Loucy (cell line): ENCODE measurements at regions not wholly inside any gene's neighbourhood (a gene's known extent, or its start where the extent isn't known, plus 50 kb on each side); places are given as distances from the start of the nearest gene placed in this dataset.
A peak's percentile ranks its signal among the peaks of the same experiment; 100 is the strongest.

Source experiments
- H2AFZ ChIP-seq: fragments of 200-600 bp; sonication (generic); 2 replicates; pipeline ENCODE4 v1.6.0; 2016; ENCODE audit warnings: antibody characterized with exemption, mild to moderate bottlenecking, low read length, moderate library complexity
- H3F3A ChIP-seq: fragments of 200-600 bp; 2 replicates; pipeline ENCODE4 v1.6.0; 2016; ENCODE audit warnings: antibody characterized with exemption, low read depth, mild to moderate bottlenecking
- H3K27me3 ChIP-seq: fragments of 200-600 bp; sonication (generic); 2 replicates; pipeline ENCODE4 v1.6.1; 2014; ENCODE audit warnings: low read length, mild to moderate bottlenecking; ENCODE audit not compliant: insufficient read depth, poor library complexity, severe bottlenecking
- H3K36me3 ChIP-seq: fragments of 200-600 bp; sonication (generic); 2 replicates; pipeline ENCODE4 v1.6.1; 2016; ENCODE audit warnings: low read length; ENCODE audit not compliant: insufficient read depth
- H3K4me1 ChIP-seq: fragments of 200-600 bp; sonication (generic); 2 replicates; pipeline ENCODE4 v1.5.1; 2014; ENCODE audit warnings: low read length, mild to moderate bottlenecking; ENCODE audit not compliant: insufficient read depth, poor library complexity, severe bottlenecking
- H3K4me2 ChIP-seq: fragments of 200-600 bp; sonication (generic); 2 replicates; pipeline ENCODE4 v1.6.0; 2014; ENCODE audit warnings: antibody characterized with exemption, low read length, low read depth, mild to moderate bottlenecking; ENCODE audit not compliant: poor library complexity, severe bottlenecking
- H3K4me3 ChIP-seq: fragments of 200-600 bp; sonication (generic); 2 replicates; pipeline ENCODE4 v1.5.1; 2014; ENCODE audit warnings: low read length, mild to moderate bottlenecking, mixed read lengths; ENCODE audit not compliant: poor library complexity, severe bottlenecking
- H3K79me2 ChIP-seq: fragments of 200-600 bp; sonication (generic); 2 replicates; pipeline ENCODE4 v1.6.1; 2014; ENCODE audit warnings: low read length; ENCODE audit not compliant: insufficient read depth
- H3K9ac ChIP-seq: fragments of 200-600 bp; sonication (generic); 2 replicates; pipeline ENCODE4 v1.6.0; 2014; ENCODE audit warnings: mild to moderate bottlenecking, low read depth, low read length, moderate library complexity; ENCODE audit not compliant: poor library complexity, severe bottlenecking
- H3K9me2 ChIP-seq: fragments of 200-600 bp; sonication (generic); replicated peaks from 2 replicates; pipeline ENCODE4 v1.6.1; 2016; ENCODE audit warnings: low read depth, low read length, mixed read lengths
- H3K9me3 ChIP-seq: fragments of 200-600 bp; sonication (generic); 2 replicates; pipeline ENCODE4 v1.6.1; 2014; ENCODE audit warnings: mild to moderate bottlenecking, antibody characterized with exemption, low read length, low read depth; ENCODE audit not compliant: insufficient read depth
- H4K20me1 ChIP-seq: fragments of 200-600 bp; sonication (generic); 2 replicates; pipeline ENCODE4 v1.6.0; 2014; ENCODE audit warnings: antibody characterized with exemption, low read length, mild to moderate bottlenecking; ENCODE audit not compliant: insufficient read depth, poor library complexity, severe bottlenecking
- CTCF ChIP-seq: fragments of 200-600 bp; sonication (generic); conservative IDR thresholded peaks from 2 replicates; pipeline ENCODE4 v1.5.1; 2014; ENCODE audit warnings: mild to moderate bottlenecking, antibody characterized with exemption, low read length
- EZH2phosphoT487 ChIP-seq: fragments of 200-600 bp; IDR thresholded peaks from 2 replicates; pipeline ENCODE4 v1.6.1; 2018; ENCODE audit warnings: antibody characterized with exemption, mild to moderate bottlenecking, moderate library complexity, borderline replicate concordance

- H3K4me1 ChIP-seq: no peaks in the 10 kb centered on the region
- TF ChIP-seq CTCF (no peak), EZH2phosphoT487 (no peak)
- H3K9ac ChIP-seq: no peak overlapping the region
Observed at GRCh38 chr2:100722125-100722524, 97.8 kb upstream of the NPAS2 start.

GRCh38 chr2:100726866-100727265 lies 93.1 kb upstream of the NPAS2 start:
- no peak overlapping the region for H2AFZ ChIP-seq
- H3K9ac ChIP-seq: no peak overlapping the region
- H3K36me3 ChIP-seq: no peaks in the 10 kb centered on the region
- H3K27me3 ChIP-seq: no peaks in the 10 kb centered on the region
- no peaks in the 10 kb centered on the region for H4K20me1 ChIP-seq
- no peaks in the 10 kb centered on the region for H3K79me2 ChIP-seq
- no peak for TF ChIP-seq CTCF
- no peak for TF ChIP-seq EZH2phosphoT487
- H3K4me1 ChIP-seq: no peaks in the 10 kb centered on the region
- no peak overlapping the region for H3K4me3 ChIP-seq
- H3K9me2 ChIP-seq: no peaks in the 10 kb centered on the region
- H3F3A ChIP-seq: no peaks in the 10 kb centered on the region
- no peak overlapping the region for H3K4me2 ChIP-seq
- peaks cover 6% of the 10 kb centered on the region; the same call in 1 of the 2 replicates for H3K9me3 ChIP-seq

More at GRCh38 chr2:100722125-100722524, 97.8 kb upstream of the NPAS2 start:
- H3K4me3 ChIP-seq: no peak overlapping the region
- H4K20me1 ChIP-seq: no peaks in the 10 kb centered on the region
- H3K9me2 ChIP-seq: no peaks in the 10 kb centered on the region
- H3K79me2 ChIP-seq: no peaks in the 10 kb centered on the region
- H3F3A ChIP-seq: no peaks in the 10 kb centered on the region
- no peak overlapping the region for H2AFZ ChIP-seq
- H3K27me3 ChIP-seq: no peaks in the 10 kb centered on the region
- no peaks in the 10 kb centered on the region for H3K9me3 ChIP-seq
- no peak overlapping the region for H3K4me2 ChIP-seq
- H3K36me3 ChIP-seq: no peaks in the 10 kb centered on the region

GRCh38 chr2:100730290-100730868 lies 89.6 kb upstream of the NPAS2 start:
- H3K4me2 ChIP-seq: no peak overlapping the region
- no peak overlapping the region for H3K9ac ChIP-seq
- H3K27me3 ChIP-seq: no peaks in the 10 kb centered on the region
- no peaks in the 10 kb centered on the region for H3K4me1 ChIP-seq
- H2AFZ ChIP-seq: no peak overlapping the region
- H4K20me1 ChIP-seq: no peaks in the 10 kb centered on the region
- TF ChIP-seq EZH2phosphoT487 (no peak), CTCF (peak; percentile 54)
- H3K9me3 ChIP-seq: peaks cover 6% of the 10 kb centered on the region; the same call in 1 of the 2 replicates
- no peak overlapping the region for H3K4me3 ChIP-seq
- H3K36me3 ChIP-seq: no peaks in the 10 kb centered on the region
- no peaks in the 10 kb centered on the region for H3K9me2 ChIP-seq
- no peaks in the 10 kb centered on the region for H3K79me2 ChIP-seq
- H3F3A ChIP-seq: no peaks in the 10 kb centered on the region
